HepG2 (cell line): ENCODE measurements at regions not wholly inside any gene's neighbourhood (a gene's known extent, or its start where the extent isn't known, plus 50 kb on each side); places are given as distances from the start of the nearest gene placed in this dataset.

Experiments
- ERF ChIP-seq: IDR thresholded peaks from 2 replicates; pipeline ENCODE4 v1.6.1; 2018; ENCODE audit warnings: missing biosample characterization, missing genetic modification reagents
- FOXM1 ChIP-seq: sonication (generic); formaldehyde crosslinking; IDR thresholded peaks from 2 replicates; pipeline ENCODE4 v1.5.0; 2020; ENCODE audit warnings: missing genetic modification reagents
- TF ChIP-seq, protein P1 (sequence below): sonication (generic); formaldehyde crosslinking; IDR thresholded peaks from 2 replicates; pipeline ENCODE4 v1.4.0; 2020; ENCODE audit warnings: mild to moderate bottlenecking, missing genetic modification reagents

DNA sequence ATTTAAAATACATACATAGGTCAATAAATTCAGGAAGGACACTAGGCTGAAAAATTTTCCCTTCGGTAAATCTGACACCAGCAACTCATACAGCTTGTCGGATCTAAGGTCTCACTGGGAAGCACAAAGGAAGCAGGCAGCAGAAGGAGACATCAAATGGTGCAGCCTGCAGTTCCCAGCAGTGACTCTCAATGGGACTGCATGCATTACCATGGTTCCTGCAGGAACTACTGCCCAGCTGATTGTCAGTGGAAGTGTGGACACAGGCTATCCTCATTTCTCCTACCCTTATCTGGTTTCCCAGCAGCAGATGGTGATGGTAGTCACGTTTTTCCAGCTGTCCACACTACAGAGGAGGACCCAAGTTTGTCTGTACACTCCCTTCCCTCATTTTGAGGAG lies 113.3 kb downstream of the PPP1R2C start:
- TF ChIP-seq ERF (CRISPR knock-in tag): no peak
- TF ChIP-seq, protein P1, sequence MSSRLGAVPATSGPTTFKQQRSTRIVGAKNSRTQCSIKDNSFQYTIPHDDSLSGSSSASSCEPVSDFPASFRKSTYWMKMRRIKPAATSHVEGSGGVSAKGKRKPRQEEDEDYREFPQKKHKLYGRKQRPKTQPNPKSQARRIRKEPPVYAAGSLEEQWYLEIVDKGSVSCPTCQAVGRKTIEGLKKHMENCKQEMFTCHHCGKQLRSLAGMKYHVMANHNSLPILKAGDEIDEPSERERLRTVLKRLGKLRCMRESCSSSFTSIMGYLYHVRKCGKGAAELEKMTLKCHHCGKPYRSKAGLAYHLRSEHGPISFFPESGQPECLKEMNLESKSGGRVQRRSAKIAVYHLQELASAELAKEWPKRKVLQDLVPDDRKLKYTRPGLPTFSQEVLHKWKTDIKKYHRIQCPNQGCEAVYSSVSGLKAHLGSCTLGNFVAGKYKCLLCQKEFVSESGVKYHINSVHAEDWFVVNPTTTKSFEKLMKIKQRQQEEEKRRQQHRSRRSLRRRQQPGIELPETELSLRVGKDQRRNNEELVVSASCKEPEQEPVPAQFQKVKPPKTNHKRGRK: no peak
- TF ChIP-seq FOXM1: no peak
